Activated CD8-positive, alpha-beta T cell treated with anti-CD3 and anti-CD28 coated beads for 36 hours (primary cell): ENCODE measurements at regions not wholly inside any gene's neighbourhood (a gene's known extent, or its start where the extent isn't known, plus 50 kb on each side); places are given as distances from the start of the nearest gene placed in this dataset.

Experiments
- ATAC-seq: fragments of 200-7000 bp; cut with Tn5 transposase; one replicate; pipeline ENCODE4 v1.10.0; 2021; ENCODE audit warnings: mild to moderate bottlenecking, moderate library complexity
- CTCF ChIA-PET: fragments of 350-600 bp; sonication (Branson Sonifier 250); formaldehyde crosslinking; loops from one replicate; lab custom pipeline; 2021; ENCODE audit warnings: antibody characterized with exemption; lab: Charles Lee
- POLR2A ChIA-PET: fragments of 350-600 bp; sonication (Branson Sonifier 250); formaldehyde crosslinking; loops from one replicate; lab custom pipeline; 2021; ENCODE audit warnings: antibody characterized with exemption; lab: Charles Lee
- DNase-seq: peaks from one replicate; pipeline ENCODE4 v3.0.0-alpha.2; 2020
- H3K27ac Mint-ChIP-seq: one replicate; pipeline ENCODE4 v1.8.0; 2021; ENCODE audit warnings: mild to moderate bottlenecking, mixed read lengths
- H3K27me3 Mint-ChIP-seq: one replicate; pipeline ENCODE4 v1.8.0; 2021; ENCODE audit warnings: mixed read lengths
- H3K36me3 Mint-ChIP-seq: one replicate; pipeline ENCODE4 v1.8.0; 2021; ENCODE audit warnings: low read depth, mixed read lengths
- H3K4me1 Mint-ChIP-seq: one replicate; pipeline ENCODE4 v1.8.0; 2021; ENCODE audit warnings: low read depth, mixed read lengths
- H3K4me3 Mint-ChIP-seq: one replicate; pipeline ENCODE4 v1.8.0; 2021; ENCODE audit warnings: mild to moderate bottlenecking, moderate library complexity, mixed read lengths
- H3K9me3 Mint-ChIP-seq: one replicate; pipeline ENCODE4 v1.8.0; 2021; ENCODE audit warnings: mixed read lengths
- intact Hi-C: fragments of 100-400 bp; cut with micrococcal nuclease; formaldehyde crosslinking; loops from one replicate; pipeline ENCODE4 v1.10.0; 2022
- TF ChIP-seq, protein P1 (sequence below): fragments of 200-600 bp; IDR thresholded peaks from one replicate; pipeline ENCODE4 v1.8.0; 2022; ENCODE audit warnings: antibody characterized with exemption, mild to moderate bottlenecking

DNA sequence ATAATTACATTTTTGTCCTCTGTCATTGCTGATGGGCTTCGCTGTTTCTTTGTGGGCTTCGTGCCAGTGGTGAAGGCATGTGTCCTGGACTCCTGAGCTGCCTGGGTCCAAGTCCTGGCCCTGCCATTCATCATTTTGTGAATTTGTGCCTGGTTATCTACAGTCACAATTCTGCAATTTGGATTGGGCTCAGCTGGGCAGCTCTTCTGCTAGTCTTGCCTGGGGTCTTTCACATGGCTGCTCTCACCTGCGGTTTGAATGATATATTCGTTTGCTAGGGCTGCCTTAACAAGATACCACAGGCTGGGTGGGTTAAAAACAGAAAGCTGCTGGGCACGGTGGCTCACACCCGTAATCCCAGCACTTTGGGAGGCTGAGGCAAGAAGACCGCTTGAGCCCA is 192.7 kb upstream of the IER5L start:
- TF ChIP-seq, protein P1, sequence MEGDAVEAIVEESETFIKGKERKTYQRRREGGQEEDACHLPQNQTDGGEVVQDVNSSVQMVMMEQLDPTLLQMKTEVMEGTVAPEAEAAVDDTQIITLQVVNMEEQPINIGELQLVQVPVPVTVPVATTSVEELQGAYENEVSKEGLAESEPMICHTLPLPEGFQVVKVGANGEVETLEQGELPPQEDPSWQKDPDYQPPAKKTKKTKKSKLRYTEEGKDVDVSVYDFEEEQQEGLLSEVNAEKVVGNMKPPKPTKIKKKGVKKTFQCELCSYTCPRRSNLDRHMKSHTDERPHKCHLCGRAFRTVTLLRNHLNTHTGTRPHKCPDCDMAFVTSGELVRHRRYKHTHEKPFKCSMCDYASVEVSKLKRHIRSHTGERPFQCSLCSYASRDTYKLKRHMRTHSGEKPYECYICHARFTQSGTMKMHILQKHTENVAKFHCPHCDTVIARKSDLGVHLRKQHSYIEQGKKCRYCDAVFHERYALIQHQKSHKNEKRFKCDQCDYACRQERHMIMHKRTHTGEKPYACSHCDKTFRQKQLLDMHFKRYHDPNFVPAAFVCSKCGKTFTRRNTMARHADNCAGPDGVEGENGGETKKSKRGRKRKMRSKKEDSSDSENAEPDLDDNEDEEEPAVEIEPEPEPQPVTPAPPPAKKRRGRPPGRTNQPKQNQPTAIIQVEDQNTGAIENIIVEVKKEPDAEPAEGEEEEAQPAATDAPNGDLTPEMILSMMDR: no peak
- H3K9me3 Mint-ChIP-seq: peaks cover 7% of the 10 kb centered on the region
- DNase-seq (no peak), ATAC-seq (no peak)
- ChIA-PET POLR2A (interaction anchor here (1.6 kb wide), 1 partner anchor 11 kb away, joined by 5 read pairs; no protein-coding TSS in a partner anchor), CTCF (interaction anchor here (1.4 kb wide), 1 partner anchor 239 kb away, joined by 6 read pairs; no protein-coding TSS in a partner anchor)
- intact Hi-C loops: no loop called here
- H3K4me3 Mint-ChIP-seq: no peak overlapping the region
- H3K36me3 Mint-ChIP-seq: no peaks in the 10 kb centered on the region
- no peak overlapping the region for H3K27ac Mint-ChIP-seq
- H3K27me3 Mint-ChIP-seq: no peaks in the 10 kb centered on the region
- H3K4me1 Mint-ChIP-seq: no peaks in the 10 kb centered on the region

DNA sequence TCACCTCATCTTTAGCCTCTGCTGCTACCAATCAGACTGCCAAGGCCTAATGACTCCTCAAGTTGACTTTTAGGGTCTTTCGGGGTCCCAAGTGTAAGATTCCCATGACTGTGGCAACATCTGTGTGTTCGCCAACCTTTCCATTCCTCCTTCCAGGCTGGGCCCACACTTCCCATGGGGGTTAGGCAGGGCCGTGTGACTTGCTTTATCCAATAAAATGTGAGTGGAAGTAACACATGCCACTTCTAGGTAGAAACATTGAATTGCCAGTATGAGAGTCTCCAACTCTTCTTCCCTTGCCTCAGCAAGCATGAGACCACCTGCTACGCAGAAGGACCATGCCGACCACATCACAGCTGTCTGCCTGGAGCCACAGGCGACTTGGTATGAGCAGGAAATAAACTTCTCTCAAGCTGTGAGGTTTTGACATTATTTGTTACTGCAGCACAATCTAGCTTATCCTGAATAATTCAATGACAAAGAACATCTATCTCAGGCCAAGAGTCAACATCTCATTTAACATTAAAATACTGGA is 190.4 kb upstream of the IER5L start:
- Mint-ChIP-seq H3K4me3 (no peak overlapping the region), H3K27me3 (no peaks in the 10 kb centered on the region), H3K36me3 (no peaks in the 10 kb centered on the region), H3K4me1 (no peaks in the 10 kb centered on the region), H3K27ac (no peak overlapping the region), H3K9me3 (peaks cover 7% of the 10 kb centered on the region)
- ChIA-PET CTCF (no interaction called here), POLR2A (no interaction called here)
- DNase-seq (no peak), ATAC-seq (no peak)
- intact Hi-C loops: no loop called here
- TF ChIP-seq, protein P1: no peak

DNA sequence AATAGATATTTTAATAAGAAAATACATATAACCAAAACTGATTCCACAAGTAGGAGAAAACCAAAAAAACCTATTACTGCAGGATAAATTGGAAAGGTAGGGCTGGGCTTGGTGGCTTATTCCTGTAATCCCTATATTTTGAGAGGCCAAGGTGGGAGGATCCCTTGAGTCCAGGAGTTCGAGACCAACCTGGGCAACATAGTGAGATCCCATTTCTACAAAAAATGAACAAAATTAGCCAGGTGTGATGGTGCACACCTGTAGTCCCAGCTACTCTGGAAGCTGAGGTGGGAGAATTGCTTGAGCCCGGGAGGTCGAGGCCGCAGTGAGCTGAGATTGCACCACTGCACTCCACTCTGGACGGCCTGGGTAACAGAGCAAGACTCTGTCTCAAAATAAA is 189.2 kb upstream of the IER5L start:
- CTCF ChIA-PET: interaction anchor here (1.3 kb wide), 1 partner anchor 257 kb away, joined by 3 read pairs; no protein-coding TSS in a partner anchor
- ATAC-seq (no peak), DNase-seq (no peak)
- no peaks in the 10 kb centered on the region for H3K27me3 Mint-ChIP-seq
- no peak overlapping the region for H3K27ac Mint-ChIP-seq
- POLR2A ChIA-PET: interaction anchor here (0.9 kb wide), 1 partner anchor 184 kb away, joined by 3 read pairs; no protein-coding TSS in a partner anchor
- peaks cover 7% of the 10 kb centered on the region for H3K9me3 Mint-ChIP-seq
- H3K4me3 Mint-ChIP-seq: no peak overlapping the region
- no peaks in the 10 kb centered on the region for H3K4me1 Mint-ChIP-seq
- intact Hi-C loops: no loop called here
- TF ChIP-seq, protein P1: no peak
- no peaks in the 10 kb centered on the region for H3K36me3 Mint-ChIP-seq

DNA sequence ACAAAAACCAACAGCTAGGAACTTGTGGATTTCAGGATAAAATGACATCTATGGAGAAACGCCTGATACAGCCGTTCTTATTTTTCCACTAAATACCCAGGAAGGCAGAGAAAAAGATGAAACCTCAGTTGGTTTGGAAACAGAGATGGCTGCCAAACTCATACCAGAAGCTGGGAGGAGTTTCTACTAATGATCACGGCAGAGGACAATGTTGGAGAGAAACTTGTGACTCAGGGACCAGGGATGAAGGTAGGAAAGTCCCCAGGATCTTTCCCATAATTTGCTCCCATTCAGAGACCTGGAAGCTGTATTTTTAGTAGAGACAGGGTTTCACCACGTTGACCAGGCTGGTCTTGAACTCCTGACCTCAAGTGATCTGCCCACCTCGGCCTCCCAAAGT is 187.1 kb upstream of the IER5L start:
- no peaks in the 10 kb centered on the region for H3K36me3 Mint-ChIP-seq
- H3K27ac Mint-ChIP-seq: no peak overlapping the region
- no peak for ATAC-seq
- H3K4me3 Mint-ChIP-seq: no peak overlapping the region
- intact Hi-C loops: no loop called here
- TF ChIP-seq, protein P1: no peak
- no peaks in the 10 kb centered on the region for H3K4me1 Mint-ChIP-seq
- no peaks in the 10 kb centered on the region for H3K27me3 Mint-ChIP-seq
- peaks cover 4% of the 10 kb centered on the region for H3K9me3 Mint-ChIP-seq
- ChIA-PET CTCF (no interaction called here), POLR2A (no interaction called here)
- DNase-seq: no peak

DNA sequence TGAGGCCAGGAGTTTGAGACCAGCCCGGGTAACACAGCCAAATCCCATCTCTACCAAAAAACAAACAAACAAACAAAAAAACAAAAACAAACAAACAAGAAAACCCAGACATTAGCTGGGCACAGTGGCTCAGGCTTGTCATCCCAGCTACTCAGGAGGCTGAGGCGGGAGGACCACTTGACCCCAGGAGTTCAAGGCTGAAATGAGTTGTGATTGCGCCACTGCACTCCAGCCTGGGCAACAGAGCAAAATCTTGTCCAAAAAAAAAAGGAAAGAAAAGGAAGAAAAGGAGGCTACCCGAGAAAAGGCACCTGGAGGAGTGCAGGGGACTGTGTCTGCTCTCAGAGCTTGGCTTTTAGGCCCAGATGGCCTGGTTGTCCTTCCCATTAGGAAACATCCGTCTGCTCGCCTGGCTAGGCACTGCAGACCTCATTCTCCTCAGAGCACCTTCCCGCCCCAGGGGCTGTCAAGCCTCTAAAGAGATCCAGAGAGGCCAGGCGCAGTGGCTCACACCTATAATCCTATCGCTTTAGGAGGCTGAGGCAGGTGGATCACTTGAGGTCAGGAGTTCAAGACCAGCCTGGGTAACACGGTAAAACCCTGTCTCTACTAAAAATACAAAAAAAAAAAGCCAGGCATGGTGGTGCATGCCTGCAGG is 185.3 kb upstream of the IER5L start:
- no peak for ATAC-seq
- Mint-ChIP-seq H3K27me3 (no peaks in the 10 kb centered on the region), H3K27ac (no peak overlapping the region), H3K9me3 (no peaks in the 10 kb centered on the region), H3K4me3 (no peak overlapping the region), H3K36me3 (no peaks in the 10 kb centered on the region), H3K4me1 (no peaks in the 10 kb centered on the region)
- ChIA-PET POLR2A (interaction anchor here (0.6 to 0.7 kb wide), 2 partner anchors 115 to 329 kb away, joined by 3 to 5 read pairs; no protein-coding TSS in a partner anchor), CTCF (no interaction called here)
- TF ChIP-seq, protein P1: no peak
- no peak for DNase-seq
- intact Hi-C loops: no loop called here
